ENCODE measurements at regions not wholly inside any gene's neighbourhood (a gene's known extent, or its start where the extent isn't known, plus 50 kb on each side); places are given as distances from the start of the nearest gene placed in this dataset.

DNA sequence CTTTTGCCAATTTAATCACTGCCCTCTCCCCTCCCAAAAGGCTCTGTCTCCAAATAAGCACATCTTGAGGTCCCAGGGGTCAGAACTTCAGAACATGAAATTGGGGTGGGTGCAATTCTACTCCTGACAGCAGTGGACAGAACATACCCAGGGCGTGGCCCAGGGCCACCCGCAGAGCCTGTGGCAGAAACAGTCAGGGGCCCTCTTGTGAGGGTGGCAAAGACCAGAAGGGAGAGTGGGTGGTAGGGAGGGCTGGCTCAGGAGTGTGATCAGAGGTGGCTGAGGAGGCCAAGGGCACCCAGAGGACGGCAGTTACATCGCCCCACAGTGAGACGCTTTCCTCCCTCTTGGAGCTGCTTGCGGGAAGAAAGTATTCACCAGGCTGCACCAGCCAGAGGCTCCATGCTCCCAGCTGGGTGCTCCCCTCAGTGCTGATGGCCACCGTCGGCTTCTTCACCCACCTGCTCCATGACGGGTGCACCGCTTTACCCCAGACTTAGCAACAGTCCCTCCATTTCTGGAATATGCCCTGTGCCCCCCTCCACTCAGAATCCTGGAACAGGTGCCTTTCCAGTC lies 1388.0 kb downstream of the BRD1 start:
- TF ChIP-seq, protein P1, sequence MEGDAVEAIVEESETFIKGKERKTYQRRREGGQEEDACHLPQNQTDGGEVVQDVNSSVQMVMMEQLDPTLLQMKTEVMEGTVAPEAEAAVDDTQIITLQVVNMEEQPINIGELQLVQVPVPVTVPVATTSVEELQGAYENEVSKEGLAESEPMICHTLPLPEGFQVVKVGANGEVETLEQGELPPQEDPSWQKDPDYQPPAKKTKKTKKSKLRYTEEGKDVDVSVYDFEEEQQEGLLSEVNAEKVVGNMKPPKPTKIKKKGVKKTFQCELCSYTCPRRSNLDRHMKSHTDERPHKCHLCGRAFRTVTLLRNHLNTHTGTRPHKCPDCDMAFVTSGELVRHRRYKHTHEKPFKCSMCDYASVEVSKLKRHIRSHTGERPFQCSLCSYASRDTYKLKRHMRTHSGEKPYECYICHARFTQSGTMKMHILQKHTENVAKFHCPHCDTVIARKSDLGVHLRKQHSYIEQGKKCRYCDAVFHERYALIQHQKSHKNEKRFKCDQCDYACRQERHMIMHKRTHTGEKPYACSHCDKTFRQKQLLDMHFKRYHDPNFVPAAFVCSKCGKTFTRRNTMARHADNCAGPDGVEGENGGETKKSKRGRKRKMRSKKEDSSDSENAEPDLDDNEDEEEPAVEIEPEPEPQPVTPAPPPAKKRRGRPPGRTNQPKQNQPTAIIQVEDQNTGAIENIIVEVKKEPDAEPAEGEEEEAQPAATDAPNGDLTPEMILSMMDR (IDR thresholded peaks at IDR 0.05; ENCODE audit: low read depth, low read length, missing control alignments) = no peak
- no peak for DNase-seq (ENCODE audit: extremely low read depth, low read depth)
- no peak overlapping the region for H3K4me3 ChIP-seq (replicated peaks; ENCODE audit: low read depth, low read length)

DNA sequence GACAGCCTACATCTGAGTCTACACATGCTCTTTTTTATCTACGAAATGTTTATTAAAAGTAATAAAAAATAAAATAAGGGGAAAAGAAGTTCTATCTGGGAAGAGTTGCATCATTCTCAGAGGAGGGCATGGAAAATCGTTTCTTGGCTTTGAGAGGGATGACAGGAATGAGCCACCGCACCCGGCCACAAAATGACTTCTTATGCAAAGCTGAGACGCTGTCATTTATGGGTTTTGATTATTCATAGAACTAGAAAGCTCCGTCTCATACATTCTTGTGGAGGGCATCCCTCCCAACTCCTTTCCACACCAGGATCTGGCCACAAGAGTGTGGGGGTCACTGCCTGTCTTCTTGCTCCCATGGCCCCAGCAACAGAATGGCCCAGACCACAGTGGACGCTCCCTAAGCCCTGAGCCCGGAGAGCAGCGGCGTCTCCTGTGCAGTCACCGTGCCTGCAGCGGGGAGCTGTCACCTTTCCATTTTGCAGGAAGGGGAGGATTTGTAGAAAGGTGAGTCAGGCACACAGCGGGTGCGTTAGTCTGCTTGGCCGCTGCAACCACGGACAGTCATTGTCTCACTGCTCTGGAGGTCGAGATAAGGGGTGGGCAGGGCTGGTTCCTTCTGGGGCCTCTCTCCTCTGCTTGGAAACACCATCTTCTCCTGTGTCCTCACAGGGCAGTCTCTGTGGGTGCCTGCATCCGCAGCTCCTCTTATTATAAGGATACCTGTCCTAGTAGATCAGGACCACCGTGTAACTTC lies 1388.7 kb downstream of the BRD1 start:
- TF ChIP-seq, protein P1 (IDR thresholded peaks at IDR 0.05; ENCODE audit: low read depth, low read length, missing control alignments) = no peak
- no peak overlapping the region for H3K4me3 ChIP-seq (replicated peaks; ENCODE audit: low read depth, low read length)
- DNase-seq (ENCODE audit: extremely low read depth, low read depth) = no peak

GRCh38 chr22:48438096-48438495 lies 1389.6 kb downstream of the BRD1 start:
- DNase-seq (ENCODE audit: extremely low read depth, low read depth) = no peak
- no peak overlapping the region for H3K4me3 ChIP-seq (replicated peaks; ENCODE audit: low read depth, low read length)
- TF ChIP-seq, protein P1 (IDR thresholded peaks at IDR 0.05; ENCODE audit: low read depth, low read length, missing control alignments) = no peak

GRCh38 chr22:48436201-48436931 lies 1391.3 kb downstream of the BRD1 start:
- H3K4me3 ChIP-seq (replicated peaks; ENCODE audit: low read depth, low read length) = no peak overlapping the region
- TF ChIP-seq, protein P1 (IDR thresholded peaks at IDR 0.05; ENCODE audit: low read depth, low read length, missing control alignments) = no peak
- DNase-seq (ENCODE audit: extremely low read depth, low read depth) = no peak

- TF ChIP-seq, protein P1 (IDR thresholded peaks at IDR 0.05; ENCODE audit: low read depth, low read length, missing control alignments) = no peak
- no peak overlapping the region for H3K4me3 ChIP-seq (replicated peaks; ENCODE audit: low read depth, low read length)
- no peak for DNase-seq (ENCODE audit: extremely low read depth, low read depth)
Observed at GRCh38 chr22:48434868-48435250, 1392.8 kb downstream of the BRD1 start.

DNA sequence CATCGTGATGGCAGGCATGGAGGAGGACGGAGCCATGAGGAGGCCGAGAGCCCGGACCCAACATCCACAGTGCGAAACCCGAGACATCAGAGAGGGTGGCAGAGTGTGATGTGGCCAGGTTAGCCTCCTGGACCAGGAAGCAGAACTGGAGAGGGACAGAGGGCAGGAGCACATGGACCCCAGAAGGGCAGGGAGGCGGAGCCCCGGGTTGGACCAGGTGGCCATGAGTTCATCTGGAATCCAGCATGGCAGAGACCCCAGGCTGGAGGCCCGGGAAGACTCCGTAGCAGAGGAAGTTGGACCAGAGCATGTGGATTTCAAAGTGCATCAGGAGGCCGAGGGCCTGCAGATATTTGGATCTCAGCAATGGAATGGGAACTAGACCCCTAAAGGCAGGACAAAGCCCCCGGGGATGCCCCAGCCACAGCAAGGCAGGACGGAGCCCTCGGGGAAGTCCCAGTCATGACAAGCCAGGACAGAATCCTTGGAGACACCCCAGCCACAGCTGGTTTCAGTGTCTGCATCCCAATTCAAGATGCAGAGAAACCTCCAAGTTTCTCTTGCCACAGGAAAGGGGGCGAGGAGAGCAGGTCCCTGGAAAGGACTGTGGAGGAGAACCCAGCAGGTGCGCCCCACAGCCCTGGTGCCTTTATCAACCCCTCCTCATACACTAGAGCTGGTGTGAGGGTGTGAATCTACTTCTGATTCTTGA lies 1393.4 kb downstream of the BRD1 start:
- H3K4me3 ChIP-seq (replicated peaks; ENCODE audit: low read depth, low read length) = no peak overlapping the region
- TF ChIP-seq, protein P1 (IDR thresholded peaks at IDR 0.05; ENCODE audit: low read depth, low read length, missing control alignments) = no peak
- no peak for DNase-seq (ENCODE audit: extremely low read depth, low read depth)
